NCI-H2081 treated with DMSO at 0.1 percent for 48 hours (cell line): ENCODE measurements at regions not wholly inside any gene's neighbourhood (a gene's known extent, or its start where the extent isn't known, plus 50 kb on each side); places are given as distances from the start of the nearest gene placed in this dataset.

ENCODE experiments used
- DNase-seq: peaks from one replicate; lab custom pipeline; 2025; lab: John Stamatoyannopoulos, UW

- DNase-seq: no peak
Observed at GRCh38 chr12:124443931-124444712, 123.3 kb downstream of the NCOR2 start.

GRCh38 chr12:124442772-124443445, 124.5 kb downstream of the NCOR2 start:
- no peak for DNase-seq

- DNase-seq: no peak
Observed at GRCh38 chr12:124442281-124442680, 125.1 kb downstream of the NCOR2 start.

GRCh38 chr12:124441443-124442194, 125.8 kb downstream of the NCOR2 start:
- no peak for DNase-seq

- no peak for DNase-seq
Observed at GRCh38 chr12:124440841-124441381, 126.5 kb downstream of the NCOR2 start.

GRCh38 chr12:124440031-124440626, 127.3 kb downstream of the NCOR2 start:
- DNase-seq: no peak

- DNase-seq: no peak
Observed at GRCh38 chr12:124438437-124439056, 128.9 kb downstream of the NCOR2 start.

GRCh38 chr12:124437617-124438436, 129.6 kb downstream of the NCOR2 start:
- no peak for DNase-seq

GRCh38 chr12:124437121-124437520, 130.3 kb downstream of the NCOR2 start:
- DNase-seq: no peak

- no peak for DNase-seq
Observed at GRCh38 chr12:124436366-124436765, 131.0 kb downstream of the NCOR2 start.

GRCh38 chr12:124435806-124436345, 131.5 kb downstream of the NCOR2 start:
- DNase-seq: no peak

GRCh38 chr12:124434951-124435805, 132.2 kb downstream of the NCOR2 start:
- DNase-seq: no peak

- no peak for DNase-seq
Observed at GRCh38 chr12:124434354-124434753, 133.1 kb downstream of the NCOR2 start.

GRCh38 chr12:124433879-124434278, 133.5 kb downstream of the NCOR2 start:
- no peak for DNase-seq

GRCh38 chr12:124433147-124433874, 134.1 kb downstream of the NCOR2 start:
- no peak for DNase-seq

- DNase-seq: no peak
Observed at GRCh38 chr12:124432376-124432775, 135.0 kb downstream of the NCOR2 start.

GRCh38 chr12:124431971-124432370, 135.4 kb downstream of the NCOR2 start:
- no peak for DNase-seq

GRCh38 chr12:124430491-124430890, 135.6 kb downstream of the RFLNA start:
- no peak for DNase-seq

GRCh38 chr12:124429535-124429934, 134.6 kb downstream of the RFLNA start:
- DNase-seq: no peak
